ENCODE measurements at regions not wholly inside any gene's neighbourhood (a gene's known extent, or its start where the extent isn't known, plus 50 kb on each side); places are given as distances from the start of the nearest gene placed in this dataset.

DNA sequence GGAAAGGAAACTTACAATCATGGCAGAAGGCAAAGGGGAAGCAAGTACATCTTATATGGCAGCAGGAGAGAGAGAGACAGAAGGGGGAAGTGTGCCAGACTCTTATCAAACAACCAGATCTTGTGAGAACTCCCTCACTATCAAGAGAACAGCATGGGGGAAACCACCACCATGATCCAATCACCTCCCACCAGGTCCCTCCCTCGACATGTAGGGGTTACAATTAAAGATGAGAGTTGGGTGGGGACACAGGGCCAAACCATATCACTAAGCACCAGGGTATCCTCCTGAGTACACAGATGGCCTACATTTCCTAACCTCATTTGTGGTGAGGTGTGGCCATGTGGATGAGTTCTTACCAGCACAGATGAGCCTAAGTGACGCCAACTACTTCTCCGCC is 348.6 kb upstream of the ZFHX3 start:
- DNase-seq = no peak
- CTCF ChIA-PET = no interaction called here
- Mint-ChIP-seq H3K4me3 (no peak overlapping the region), H3K27ac (no peak overlapping the region), H3K36me3 (ENCODE audit: low read depth) (no peaks in the 10 kb centered on the region), H3K9me3 (no peaks in the 10 kb centered on the region), H3K4me1 (ENCODE audit: low read depth) (no peaks in the 10 kb centered on the region), H3K27me3 (no peaks in the 10 kb centered on the region)
- POLR2A ChIA-PET = no interaction called here
- ATAC-seq = no peak
- TF ChIP-seq, protein P1, sequence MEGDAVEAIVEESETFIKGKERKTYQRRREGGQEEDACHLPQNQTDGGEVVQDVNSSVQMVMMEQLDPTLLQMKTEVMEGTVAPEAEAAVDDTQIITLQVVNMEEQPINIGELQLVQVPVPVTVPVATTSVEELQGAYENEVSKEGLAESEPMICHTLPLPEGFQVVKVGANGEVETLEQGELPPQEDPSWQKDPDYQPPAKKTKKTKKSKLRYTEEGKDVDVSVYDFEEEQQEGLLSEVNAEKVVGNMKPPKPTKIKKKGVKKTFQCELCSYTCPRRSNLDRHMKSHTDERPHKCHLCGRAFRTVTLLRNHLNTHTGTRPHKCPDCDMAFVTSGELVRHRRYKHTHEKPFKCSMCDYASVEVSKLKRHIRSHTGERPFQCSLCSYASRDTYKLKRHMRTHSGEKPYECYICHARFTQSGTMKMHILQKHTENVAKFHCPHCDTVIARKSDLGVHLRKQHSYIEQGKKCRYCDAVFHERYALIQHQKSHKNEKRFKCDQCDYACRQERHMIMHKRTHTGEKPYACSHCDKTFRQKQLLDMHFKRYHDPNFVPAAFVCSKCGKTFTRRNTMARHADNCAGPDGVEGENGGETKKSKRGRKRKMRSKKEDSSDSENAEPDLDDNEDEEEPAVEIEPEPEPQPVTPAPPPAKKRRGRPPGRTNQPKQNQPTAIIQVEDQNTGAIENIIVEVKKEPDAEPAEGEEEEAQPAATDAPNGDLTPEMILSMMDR (IDR thresholded peaks at IDR 0.05) = no peak
- intact Hi-C loops (cut with micrococcal nuclease) = no loop called here

DNA sequence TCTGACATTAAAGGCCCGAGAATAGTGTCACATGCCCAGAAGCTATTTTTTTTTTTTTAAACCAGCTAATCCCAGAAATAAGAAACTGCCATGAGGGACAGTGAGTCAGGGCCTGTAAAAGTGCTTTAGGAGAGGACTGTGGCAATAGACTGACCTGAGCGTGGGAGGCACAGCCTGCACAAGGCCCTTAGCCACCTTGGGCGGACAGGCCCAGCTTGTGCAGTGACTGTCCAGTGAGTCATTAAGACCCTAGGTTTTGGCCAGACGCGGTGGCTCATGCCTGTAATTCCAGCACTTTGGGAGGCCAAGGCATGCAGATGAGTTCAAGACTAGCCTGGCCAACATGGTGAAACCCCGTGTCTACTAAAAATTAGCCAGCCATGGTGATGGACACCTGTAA is 343.0 kb upstream of the ZFHX3 start:
- no peak for DNase-seq
- Mint-ChIP-seq H3K4me1 (ENCODE audit: low read depth) (no peaks in the 10 kb centered on the region), H3K9me3 (no peaks in the 10 kb centered on the region), H3K36me3 (ENCODE audit: low read depth) (no peaks in the 10 kb centered on the region), H3K4me3 (no peak overlapping the region), H3K27ac (no peak overlapping the region), H3K27me3 (no peaks in the 10 kb centered on the region)
- no peak for ATAC-seq
- intact Hi-C loops (cut with micrococcal nuclease) = no loop called here
- CTCF ChIA-PET = interaction anchor here (1.0 kb wide), 1 partner anchor 100 kb away, joined by 3 read pairs; no protein-coding TSS in a partner anchor
- TF ChIP-seq, protein P1 (IDR thresholded peaks at IDR 0.05) = no peak
- POLR2A ChIA-PET = no interaction called here

DNA sequence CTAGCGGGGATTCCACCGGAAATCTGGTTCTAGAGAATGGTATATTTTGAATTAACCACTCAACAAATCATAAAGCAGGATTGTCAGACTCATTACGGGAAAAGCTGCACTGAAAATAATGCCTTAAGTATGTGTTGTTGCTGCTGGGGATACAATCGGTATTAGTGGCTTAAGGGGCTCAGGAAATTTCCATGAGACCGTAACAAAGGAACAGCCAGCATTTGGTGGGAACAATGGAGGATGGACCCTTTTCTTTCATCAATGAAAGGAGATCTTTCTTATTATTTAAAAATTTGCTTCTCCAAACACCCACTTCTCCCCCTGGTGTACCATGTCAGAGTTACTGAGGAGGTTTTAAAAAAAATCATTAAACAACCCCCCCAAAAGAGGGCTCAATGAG is 342.6 kb upstream of the ZFHX3 start:
- TF ChIP-seq, protein P1 (IDR thresholded peaks at IDR 0.05) = no peak
- Mint-ChIP-seq H3K4me3 (no peak overlapping the region), H3K27me3 (no peaks in the 10 kb centered on the region), H3K36me3 (ENCODE audit: low read depth) (no peaks in the 10 kb centered on the region), H3K27ac (no peak overlapping the region), H3K4me1 (ENCODE audit: low read depth) (no peaks in the 10 kb centered on the region), H3K9me3 (no peaks in the 10 kb centered on the region)
- no peak for DNase-seq
- ChIA-PET CTCF (interaction anchor here (1.0 kb wide), 1 partner anchor 100 kb away, joined by 3 read pairs; no protein-coding TSS in a partner anchor), POLR2A (no interaction called here)
- intact Hi-C loops (cut with micrococcal nuclease) = no loop called here
- no peak for ATAC-seq

DNA sequence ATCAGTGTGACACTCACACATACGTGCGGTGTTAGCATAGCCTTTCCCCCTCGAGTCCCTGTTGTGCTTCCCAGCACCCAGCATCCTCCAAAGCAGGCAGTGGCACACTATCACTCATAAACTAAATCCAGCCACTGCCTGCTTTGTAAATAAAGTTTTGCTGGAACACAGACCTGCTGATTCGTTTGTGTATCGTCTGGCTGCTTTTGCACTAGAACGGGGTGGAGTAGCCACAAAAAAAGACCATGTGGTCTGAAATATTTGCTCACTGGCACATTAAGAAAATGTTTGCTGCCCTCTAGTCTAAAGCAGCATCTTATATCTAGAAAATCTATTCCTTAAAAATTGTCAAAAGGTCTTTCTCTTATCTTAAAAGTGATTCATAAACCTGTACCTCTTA is 341.2 kb upstream of the ZFHX3 start:
- no peak for DNase-seq
- Mint-ChIP-seq H3K9me3 (no peaks in the 10 kb centered on the region), H3K4me1 (ENCODE audit: low read depth) (no peaks in the 10 kb centered on the region), H3K4me3 (no peak overlapping the region), H3K27ac (no peak overlapping the region), H3K27me3 (no peaks in the 10 kb centered on the region), H3K36me3 (ENCODE audit: low read depth) (no peaks in the 10 kb centered on the region)
- TF ChIP-seq, protein P1 (IDR thresholded peaks at IDR 0.05) = no peak
- intact Hi-C loops (cut with micrococcal nuclease) = no loop called here
- ATAC-seq = no peak
- CTCF ChIA-PET = no interaction called here
- POLR2A ChIA-PET = no interaction called here

DNA sequence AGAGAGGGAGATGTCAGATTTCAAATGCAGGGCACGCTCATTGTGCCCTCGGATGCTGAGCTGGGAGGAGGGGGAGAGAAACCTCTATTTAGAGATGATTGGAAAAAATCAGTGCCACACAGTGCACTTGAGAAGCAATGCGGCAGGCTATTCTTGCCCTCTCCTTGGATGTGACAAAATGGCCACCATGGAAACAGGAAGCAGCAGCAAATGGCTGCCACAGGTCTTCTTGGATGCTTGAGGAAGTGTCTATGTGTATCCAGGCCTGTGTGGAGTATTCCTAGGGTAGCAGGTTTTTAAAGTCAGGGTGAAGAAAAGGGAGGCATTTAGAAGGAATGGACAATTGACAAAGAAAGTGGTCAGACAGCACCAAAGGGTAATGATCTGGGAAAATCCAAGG is 340.1 kb upstream of the ZFHX3 start:
- POLR2A ChIA-PET = no interaction called here

More for the DNA sequence above, 340.1 kb upstream of the ZFHX3 start:
- H3K9me3 Mint-ChIP-seq = no peaks in the 10 kb centered on the region
- H3K36me3 Mint-ChIP-seq (ENCODE audit: low read depth) = no peaks in the 10 kb centered on the region
- intact Hi-C loops (cut with micrococcal nuclease) = no loop called here
- H3K27ac Mint-ChIP-seq = no peak overlapping the region
- TF ChIP-seq, protein P1 (IDR thresholded peaks at IDR 0.05) = no peak
- H3K27me3 Mint-ChIP-seq = no peaks in the 10 kb centered on the region
- DNase-seq (no peak), ATAC-seq (no peak)
- CTCF ChIA-PET = no interaction called here
- no peak overlapping the region for H3K4me3 Mint-ChIP-seq
- H3K4me1 Mint-ChIP-seq (ENCODE audit: low read depth) = no peaks in the 10 kb centered on the region
